GM12891 (cell line): ENCODE measurements at regions not wholly inside any gene's neighbourhood (a gene's known extent, or its start where the extent isn't known, plus 50 kb on each side); places are given as distances from the start of the nearest gene placed in this dataset.

Source experiments
- POLR2A ChIP-seq: IDR thresholded peaks from 2 replicates; pipeline ENCODE4 v1.6.1; 2011; ENCODE audit warnings: low read depth, low read length, control low read depth
- POLR2AphosphoS5 ChIP-seq: IDR thresholded peaks from 2 replicates; pipeline ENCODE4 v1.6.1; 2011; ENCODE audit warnings: low read depth, low read length, control low read depth
- POU2F2 ChIP-seq: IDR thresholded peaks from 2 replicates; pipeline ENCODE4 v1.6.1; 2011; ENCODE audit warnings: low read depth, mild to moderate bottlenecking, control low read depth, low read length, moderate library complexity
- SPI1 ChIP-seq: IDR thresholded peaks from 2 replicates; pipeline ENCODE4 v1.6.1; 2011; ENCODE audit warnings: low read depth, low read length, control low read depth
- TAF1 ChIP-seq: IDR thresholded peaks from 2 replicates; pipeline ENCODE4 v1.6.1; 2011; ENCODE audit warnings: low read depth, low read length, control low read depth

DNA sequence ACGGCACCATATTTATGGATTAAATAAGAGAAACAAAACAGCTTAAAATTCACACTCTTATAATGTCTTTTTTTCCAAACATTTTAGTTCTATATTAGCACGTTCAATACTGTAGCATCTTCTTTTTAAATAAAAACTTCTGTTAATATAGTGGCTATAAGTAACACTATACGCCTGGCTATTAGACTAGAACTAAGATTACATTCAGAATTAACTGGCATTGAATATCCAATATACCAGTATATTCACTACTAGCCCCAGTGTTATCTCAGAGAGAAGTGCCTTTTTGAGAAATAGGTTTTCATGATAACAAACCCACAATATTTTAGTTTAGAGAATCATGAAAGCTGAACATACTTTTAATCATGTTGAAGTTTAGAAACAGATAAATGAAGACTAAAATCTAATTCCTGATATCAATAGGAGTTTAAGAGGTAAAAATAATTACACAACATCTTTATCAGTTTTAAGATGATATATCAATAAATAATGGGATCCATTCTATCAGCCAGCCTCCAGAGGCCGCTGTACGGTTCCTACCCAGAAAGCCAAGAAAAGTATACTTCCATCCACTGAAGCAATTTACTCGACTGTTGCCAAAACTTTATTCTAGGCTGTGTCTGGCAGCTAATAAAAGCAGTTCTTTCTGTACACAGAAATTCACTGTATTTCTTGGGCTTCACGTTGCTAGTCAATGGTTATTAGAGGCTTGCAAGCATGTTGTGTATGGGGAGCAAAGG is 1113.4 kb upstream of the MIR17HG start:
- TF ChIP-seq POLR2A, result no peak
- no peak for TF ChIP-seq POLR2AphosphoS5
- no peak for TF ChIP-seq TAF1
- no peak for TF ChIP-seq SPI1
- TF ChIP-seq POU2F2, result no peak
